Adrenal gland (tissue), 9 donors: ENCODE measurements at regions not wholly inside any gene's neighbourhood (a gene's known extent, or its start where the extent isn't known, plus 50 kb on each side); places are given as distances from the start of the nearest gene placed in this dataset.

ENCODE experiments used
- DNase-seq, 7 donors: peaks; one replicate each; pipeline ENCODE4 v3.0.0-alpha.2; 2019 to 2020
- H3K27ac ChIP-seq, 5 donors: fragments of 200-600 bp; sonication (generic) in 4 of 5; 1 replicate in 3 of 5; 2 replicates in 2 of 5; pipeline versions ENCODE4 v1.5.1 to v1.8.0; 2016 to 2020; ENCODE audit warnings: mild to moderate bottlenecking in 1 of 5
- H3K27me3 ChIP-seq: fragments of 200-600 bp; 2 replicates; pipeline ENCODE4 v1.8.0; 2021
- H3K36me3 ChIP-seq, 2 donors: fragments of 200-600 bp; replicated peaks in 1 of 2; 1 replicate in 1 of 2; 2 replicates in 1 of 2; pipeline versions ENCODE4 v1.5.1 to v1.8.0; 2018 to 2022
- H3K4me1 ChIP-seq, 2 donors: fragments of 200-600 bp; replicated peaks in 1 of 2; 1 replicate in 1 of 2; 2 replicates in 1 of 2; pipeline versions ENCODE4 v1.5.1 to v1.8.0; 2018 to 2021
- H3K4me3 ChIP-seq, 4 donors: fragments of 200-600 bp; sonication (generic) in 3 of 4; one replicate each; pipeline ENCODE4 v1.5.1; 2016 to 2018
- H3K9me3 ChIP-seq, 3 donors: fragments of 200-600 bp; sonication (generic) in 1 of 3; replicated peaks in 1 of 3; 1 replicate in 2 of 3; 2 replicates in 1 of 3; pipeline versions ENCODE4 v1.5.1 to v1.8.0; 2016 to 2021
- CTCF ChIP-seq, 6 experiments: fragments of 450-650 bp in 4 of 6; fragments of 200-600 bp in 2 of 6; sonication (generic) in 1 of 6; IDR thresholded peaks; 1 replicate in 5 of 6; 2 replicates in 1 of 6; pipeline versions ENCODE4 v1.5.1 to v1.8.0; 2016 to 2021; ENCODE audit warnings: antibody characterized with exemption in 6 of 6, mild to moderate bottlenecking in 2 of 6, moderate library complexity in 1 of 6
- POLR2A ChIP-seq, 2 donors: fragments of 450-650 bp; IDR thresholded peaks; one replicate each; pipeline ENCODE4 v1.6.1; 2017; ENCODE audit warnings: antibody characterized with exemption in 2 of 2, mild to moderate bottlenecking in 2 of 2, moderate library complexity in 1 of 2
- WGBS, 4 donors: extraction: QIAGEN DNeasy Blood & Tissue Kit in 2 of 4; methylation state at CpG; one replicate each; pipeline versions ENCODE4 v1.1.5 to v1.1.7; 2013 to 2017; 5-methylcytosine and 5-hydroxymethylcytosine counted together
- intact Hi-C, 2 donors: fragments of 100-400 bp; cut with DNase I; formaldehyde crosslinking; loops; one replicate each; pipeline versions ENCODE4 v1.14.1 to v1.15.0; 2022 to 2023
- donor health status: healthy with polysubstance abuse.
- donor health status: Bipolar disorder and iron deficiency.
- donor health status: DM: yes; HTN: yes; CAD: no.
- donor health status: DM: no; HTN: no; CAD: no.
- donor health status: DM: no; HTN: no; CAD: no.

- Histone ChIP-seq H3K4me3 (no peak overlapping the region), H3K27me3 (peaks cover 2% of the 10 kb centered on the region), H3K36me3 (no peaks in the 10 kb centered on the region), H3K4me1 (no peaks in the 10 kb centered on the region), H3K9me3 (no peaks in the 10 kb centered on the region), H3K27ac (no peak overlapping the region)
- WGBS, 4 donors = 53 to 76% (median 60%) methylated on average over 4 of the region's 4 CpGs
- intact Hi-C loops = no loop called here
- peak in 5 of 7 donors; percentile 21 to 50 (median 25) for DNase-seq
- no peak for TF ChIP-seq CTCF (IDR thresholded peaks at IDR 0.05)
- TF ChIP-seq POLR2A (IDR thresholded peaks at IDR 0.05) = no peak
Measured at GRCh38 chr3:22886439-22887068, 316.6 kb upstream of the UBE2E2 start.

GRCh38 chr3:22887664-22888291, 315.3 kb upstream of the UBE2E2 start:
- intact Hi-C loops = no loop called here
- Histone ChIP-seq H3K36me3 (no peaks in the 10 kb centered on the region), H3K27me3 (peaks cover 2% of the 10 kb centered on the region), H3K27ac (no peak overlapping the region), H3K9me3 (no peaks in the 10 kb centered on the region), H3K4me1 (no peaks in the 10 kb centered on the region), H3K4me3 (no peak overlapping the region)
- peak in 6 of 7 donors; percentile 20 to 54 (median 32) for DNase-seq
- TF ChIP-seq CTCF (IDR thresholded peaks at IDR 0.05) = peak; percentile 43 to 68 (median 55)
- no peak for TF ChIP-seq POLR2A (IDR thresholded peaks at IDR 0.05)
- 38 to 46% (median 40%) methylated on average over 2 of the region's 2 CpGs for WGBS, 4 donors

DNA sequence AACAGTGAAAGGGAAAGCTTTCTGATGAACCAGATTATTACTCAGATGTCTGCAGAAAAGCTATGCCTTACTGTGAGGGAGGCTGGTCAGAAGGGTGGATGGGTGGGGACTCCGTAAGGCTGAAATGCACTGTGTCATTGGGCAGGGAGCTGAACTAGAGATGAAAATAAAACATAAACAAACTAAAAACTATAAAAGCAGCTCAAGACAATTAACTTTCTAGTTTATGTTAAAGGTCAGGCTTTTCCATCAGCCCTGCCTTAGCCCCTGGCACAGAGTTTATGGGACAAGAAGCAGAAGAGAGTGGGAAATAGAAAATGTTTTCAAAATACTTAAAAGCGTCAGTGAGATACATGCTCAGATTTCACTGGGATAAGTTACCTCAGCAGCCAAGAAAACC, 310.0 kb upstream of the UBE2E2 start:
- intact Hi-C loops = no loop called here
- H3K9me3 ChIP-seq = no peaks in the 10 kb centered on the region

More for the DNA sequence above, 310.0 kb upstream of the UBE2E2 start:
- Histone ChIP-seq H3K27me3 (peaks cover 2% of the 10 kb centered on the region), H3K4me1 (no peaks in the 10 kb centered on the region), H3K4me3 (no peak overlapping the region), H3K36me3 (no peaks in the 10 kb centered on the region), H3K27ac (no peak overlapping the region)
- no peak for DNase-seq
- 62 to 68% (median 64%) methylated on average over 2 of the region's 2 CpGs for WGBS, 4 donors
- TF ChIP-seq CTCF (IDR thresholded peaks at IDR 0.05) (no peak), POLR2A (IDR thresholded peaks at IDR 0.05) (no peak)
